ENCODE measurements at regions not wholly inside any gene's neighbourhood (a gene's known extent, or its start where the extent isn't known, plus 50 kb on each side); places are given as distances from the start of the nearest gene placed in this dataset.

DNA sequence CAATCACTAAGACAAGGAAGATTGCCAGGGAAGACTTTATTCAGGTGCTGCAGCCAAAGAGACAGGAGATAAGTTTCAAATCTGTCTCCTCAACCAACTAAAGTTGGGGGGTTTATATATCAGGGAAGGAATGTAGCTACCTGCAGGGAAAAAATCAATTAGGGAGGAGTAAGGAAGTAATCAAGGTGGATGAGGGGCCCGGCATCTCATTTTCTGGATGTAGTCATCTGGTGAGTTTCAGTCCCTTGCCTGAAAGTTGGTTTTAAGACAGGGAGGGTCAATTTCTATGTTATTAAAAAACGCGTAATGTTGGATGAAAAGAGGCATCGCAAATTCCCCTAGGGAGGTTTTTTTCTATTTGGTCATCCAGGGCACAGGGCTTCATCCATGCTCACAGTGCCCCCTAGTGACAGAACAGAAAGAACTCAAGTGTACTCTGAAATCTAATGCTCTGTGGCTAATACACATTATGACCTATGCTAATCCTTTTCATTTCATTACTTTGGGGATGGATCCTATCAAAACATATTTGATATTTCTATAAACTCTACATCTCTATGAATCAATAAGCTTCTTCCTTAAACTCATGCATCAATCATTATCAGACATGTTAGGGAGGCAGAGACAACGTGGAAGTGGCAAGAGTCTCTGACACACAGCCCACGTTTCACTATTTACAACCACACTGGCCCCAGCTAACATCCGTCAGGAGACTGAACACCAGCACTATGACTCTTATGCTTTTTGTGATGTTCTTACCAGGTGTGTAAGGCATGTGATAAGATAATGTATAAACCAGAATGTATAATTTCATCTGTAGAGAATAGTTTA is 1577.0 kb upstream of the TENM3 start:
- peak overlapping the region; percentile 67 for H3K4me3 ChIP-seq (ENCODE audit: low read depth, low read length)
- DNase-seq: peak; percentile 75

GRCh38 chr4:180668732-180669131 is 1574.5 kb upstream of the TENM3 start:
- no peaks in the 10 kb centered on the region for H3K9me3 ChIP-seq
- no peaks in the 10 kb centered on the region for H3K27me3 ChIP-seq
- no peak overlapping the region for H3K4me3 ChIP-seq (ENCODE audit: low read depth, low read length)
- DNase-seq: peak; percentile 12
- H3K4me1 ChIP-seq: no peaks in the 10 kb centered on the region; the same call in 1 of the 2 replicates
- H3K36me3 ChIP-seq: no peaks in the 10 kb centered on the region
- TF ChIP-seq, protein P1, sequence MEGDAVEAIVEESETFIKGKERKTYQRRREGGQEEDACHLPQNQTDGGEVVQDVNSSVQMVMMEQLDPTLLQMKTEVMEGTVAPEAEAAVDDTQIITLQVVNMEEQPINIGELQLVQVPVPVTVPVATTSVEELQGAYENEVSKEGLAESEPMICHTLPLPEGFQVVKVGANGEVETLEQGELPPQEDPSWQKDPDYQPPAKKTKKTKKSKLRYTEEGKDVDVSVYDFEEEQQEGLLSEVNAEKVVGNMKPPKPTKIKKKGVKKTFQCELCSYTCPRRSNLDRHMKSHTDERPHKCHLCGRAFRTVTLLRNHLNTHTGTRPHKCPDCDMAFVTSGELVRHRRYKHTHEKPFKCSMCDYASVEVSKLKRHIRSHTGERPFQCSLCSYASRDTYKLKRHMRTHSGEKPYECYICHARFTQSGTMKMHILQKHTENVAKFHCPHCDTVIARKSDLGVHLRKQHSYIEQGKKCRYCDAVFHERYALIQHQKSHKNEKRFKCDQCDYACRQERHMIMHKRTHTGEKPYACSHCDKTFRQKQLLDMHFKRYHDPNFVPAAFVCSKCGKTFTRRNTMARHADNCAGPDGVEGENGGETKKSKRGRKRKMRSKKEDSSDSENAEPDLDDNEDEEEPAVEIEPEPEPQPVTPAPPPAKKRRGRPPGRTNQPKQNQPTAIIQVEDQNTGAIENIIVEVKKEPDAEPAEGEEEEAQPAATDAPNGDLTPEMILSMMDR (IDR thresholded peaks at IDR 0.05; ENCODE audit: low read depth, low read length): no peak

More for the DNA sequence above, 1577.0 kb upstream of the TENM3 start:
- H3K4me1 ChIP-seq: no peaks in the 10 kb centered on the region; the same call in 1 of the 2 replicates
- H3K36me3 ChIP-seq: no peaks in the 10 kb centered on the region
- no peaks in the 10 kb centered on the region for H3K9me3 ChIP-seq
- TF ChIP-seq, protein P1 (IDR thresholded peaks at IDR 0.05; ENCODE audit: low read depth, low read length): peak; percentile 89
- no peaks in the 10 kb centered on the region for H3K27me3 ChIP-seq

- DNase-seq: no peak
- no peaks in the 10 kb centered on the region for H3K36me3 ChIP-seq
- no peaks in the 10 kb centered on the region for H3K9me3 ChIP-seq
- H3K4me1 ChIP-seq: no peaks in the 10 kb centered on the region; the same call in 1 of the 2 replicates
- TF ChIP-seq, protein P1 (IDR thresholded peaks at IDR 0.05; ENCODE audit: low read depth, low read length): no peak
- no peaks in the 10 kb centered on the region for H3K27me3 ChIP-seq
- no peak overlapping the region for H3K4me3 ChIP-seq (ENCODE audit: low read depth, low read length)
Observed at GRCh38 chr4:180669680-180670079, 1573.5 kb upstream of the TENM3 start.

DNA sequence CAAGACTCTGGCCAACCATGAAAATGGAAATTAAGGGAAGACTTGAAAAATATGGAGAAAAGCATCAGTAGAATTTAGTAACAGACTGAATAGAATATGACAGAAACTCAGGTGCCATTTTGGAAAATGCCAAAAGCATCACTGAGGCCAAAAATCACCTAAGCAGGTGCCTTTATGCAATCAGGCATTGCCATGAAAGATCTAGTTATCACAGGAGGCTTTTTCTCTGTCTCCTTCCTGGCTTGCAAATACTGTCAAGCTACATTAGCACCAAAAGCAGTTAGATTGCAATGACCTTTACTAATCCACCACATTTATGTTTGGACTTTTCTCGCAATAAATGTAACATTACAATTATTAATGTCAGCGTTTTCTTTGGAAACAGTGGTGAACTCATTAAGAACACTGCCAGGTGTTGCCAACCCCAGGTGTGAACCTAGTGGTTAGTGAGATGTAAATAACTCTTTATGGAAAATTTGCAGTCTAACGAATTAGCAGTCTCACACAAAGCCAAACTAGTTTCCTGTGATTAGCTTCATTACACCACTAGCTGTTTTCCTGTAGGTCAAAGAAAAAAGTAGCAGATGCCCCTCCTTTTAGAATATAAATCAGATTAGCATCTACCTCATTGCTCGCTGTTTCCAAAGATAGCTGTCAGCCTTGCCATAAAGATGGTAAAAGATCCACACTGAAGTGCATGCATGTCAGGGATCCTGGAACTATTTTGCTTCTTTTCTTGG is 1568.4 kb upstream of the TENM3 start:
- TF ChIP-seq, protein P1 (IDR thresholded peaks at IDR 0.05; ENCODE audit: low read depth, low read length): no peak
- Histone ChIP-seq H3K4me1 (no peaks in the 10 kb centered on the region), H3K36me3 (no peaks in the 10 kb centered on the region), H3K9me3 (no peaks in the 10 kb centered on the region), H3K27me3 (no peaks in the 10 kb centered on the region), H3K4me3 (ENCODE audit: low read depth, low read length) (no peak overlapping the region)
- no peak for DNase-seq

DNA sequence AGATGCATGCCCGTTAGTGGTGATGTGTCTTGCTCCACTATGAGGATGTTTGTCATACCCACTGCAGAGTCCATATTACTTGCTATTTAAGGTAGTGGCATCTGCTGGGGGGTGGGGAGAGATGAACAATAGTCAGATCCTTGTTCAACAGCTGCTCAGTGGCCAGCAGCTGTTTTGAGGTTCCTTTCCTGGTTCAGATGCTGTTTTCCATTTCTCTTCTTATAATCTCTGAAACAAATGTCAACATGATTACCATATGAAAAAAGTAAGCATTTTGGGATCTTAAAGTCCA is 1567.9 kb upstream of the TENM3 start:
- H3K9me3 ChIP-seq: no peaks in the 10 kb centered on the region
- TF ChIP-seq, protein P1 (IDR thresholded peaks at IDR 0.05; ENCODE audit: low read depth, low read length): no peak
- H3K36me3 ChIP-seq: no peaks in the 10 kb centered on the region
- no peaks in the 10 kb centered on the region for H3K27me3 ChIP-seq
- no peak for DNase-seq
- H3K4me1 ChIP-seq: no peaks in the 10 kb centered on the region
- no peak overlapping the region for H3K4me3 ChIP-seq (ENCODE audit: low read depth, low read length)

DNA sequence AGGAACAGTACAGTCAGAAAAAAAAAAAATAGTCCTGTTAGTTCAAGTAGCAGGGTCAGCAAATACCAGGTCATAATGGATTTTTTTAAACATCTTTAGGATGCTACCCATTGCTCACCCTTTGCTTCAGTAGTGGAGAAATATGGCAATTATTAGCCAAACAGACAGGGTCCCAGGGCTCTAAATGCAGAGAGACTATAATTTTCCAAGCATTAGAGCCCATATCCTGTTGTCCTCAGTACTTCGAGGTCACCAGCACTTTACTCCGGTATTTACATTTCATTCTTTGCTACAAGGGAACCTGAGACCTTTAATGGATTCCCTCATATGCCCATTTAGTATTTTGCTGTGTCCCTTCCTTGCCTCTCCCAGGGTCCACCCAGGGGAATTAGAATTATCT is 1562.9 kb upstream of the TENM3 start:
- TF ChIP-seq, protein P1 (IDR thresholded peaks at IDR 0.05; ENCODE audit: low read depth, low read length): no peak
- Histone ChIP-seq H3K27me3 (no peaks in the 10 kb centered on the region), H3K9me3 (no peaks in the 10 kb centered on the region), H3K4me1 (0 out of 2 replicates have a peak, but pooled peaks cover 3% of the 10 kb centered on the region), H3K4me3 (ENCODE audit: low read depth, low read length) (no peak overlapping the region), H3K36me3 (no peaks in the 10 kb centered on the region)
- no peak for DNase-seq
